ENCODE measurements at regions not wholly inside any gene's neighbourhood (a gene's known extent, or its start where the extent isn't known, plus 50 kb on each side); places are given as distances from the start of the nearest gene placed in this dataset.

DNA sequence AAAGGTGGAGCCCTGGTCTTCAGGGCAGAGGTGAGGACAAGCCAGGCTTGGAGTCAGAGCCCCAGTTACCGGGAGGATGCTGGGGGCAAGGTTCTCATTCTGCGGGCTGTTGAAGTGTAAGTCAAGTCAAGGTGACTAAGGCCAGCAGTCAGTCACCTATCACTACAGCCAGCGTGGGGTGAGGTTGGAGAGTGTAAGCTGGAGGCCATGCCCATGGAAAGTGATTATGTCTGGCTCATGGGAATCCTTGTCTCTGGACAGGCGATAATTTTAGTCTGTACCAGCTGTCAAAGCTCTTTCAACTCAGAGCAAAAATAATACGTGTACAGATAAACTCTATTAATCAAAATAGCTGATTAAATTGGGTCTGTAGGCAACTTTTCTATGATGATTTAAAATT is 143.1 kb downstream of the NR2F2 start:
- TF ChIP-seq CTCF (IDR thresholded peaks at IDR 0.05) (no peak), POLR2A (IDR thresholded peaks at IDR 0.05) (no peak)

Data from prostate gland (tissue), 2 donors.